ENCODE measurements at regions not wholly inside any gene's neighbourhood (a gene's known extent, or its start where the extent isn't known, plus 50 kb on each side); places are given as distances from the start of the nearest gene placed in this dataset.

DNA sequence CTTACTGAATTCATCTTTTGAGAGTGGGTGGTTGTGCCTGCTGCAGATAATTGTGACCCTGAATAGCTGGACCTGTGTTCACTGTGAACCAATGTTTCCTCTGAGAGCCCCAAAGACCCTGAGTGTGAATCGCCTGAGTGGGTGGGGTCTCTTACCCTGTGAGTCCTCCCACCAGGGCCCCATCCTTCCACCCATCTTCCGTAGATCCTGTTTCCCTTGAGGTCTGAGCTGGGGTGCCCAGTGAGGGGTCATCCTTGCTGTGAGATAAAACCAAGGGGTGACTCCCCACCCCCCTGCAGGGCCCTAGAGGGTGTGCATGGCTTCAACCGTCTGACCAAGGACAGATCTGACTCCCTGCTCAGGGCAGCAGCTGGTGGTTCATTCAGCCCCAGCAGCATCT is 78.0 kb upstream of the ZNF479 start:
- no peak for DNase-seq (ENCODE audit: low read depth in 1 of 2, low spot score in 1 of 2)
- TF ChIP-seq REST (IDR thresholded peaks at IDR 0.05; ENCODE audit: insufficient replicate concordance, low read depth) (no peak), CTCF (IDR thresholded peaks at IDR 0.05; ENCODE audit: insufficient read depth, low read length) (no peak), SPI1 (IDR thresholded peaks at IDR 0.05; ENCODE audit: borderline replicate concordance, low read depth) (no peak), POLR2AphosphoS5 (IDR thresholded peaks at IDR 0.05; ENCODE audit: low read depth) (no peak), GABPA (IDR thresholded peaks at IDR 0.05; ENCODE audit: low read depth) (no peak)
- Histone ChIP-seq H3K27me3 (ENCODE audit: insufficient read depth, poor library complexity, severe bottlenecking) (no peaks in the 10 kb centered on the region), H3K27ac (replicated peaks) (no peak overlapping the region), H3K4me3 (replicated peaks; ENCODE audit: insufficient read depth, low read length) (no peak overlapping the region)

GRCh38 chr7:57210871-57211270 is 78.6 kb upstream of the ZNF479 start:
- DNase-seq (ENCODE audit: low read depth in 1 of 2, low spot score in 1 of 2), result no peak
- Histone ChIP-seq H3K4me3 (replicated peaks; ENCODE audit: insufficient read depth, low read length) (no peak overlapping the region), H3K27ac (replicated peaks) (no peak overlapping the region), H3K27me3 (ENCODE audit: insufficient read depth, poor library complexity, severe bottlenecking) (no peaks in the 10 kb centered on the region)
- TF ChIP-seq POLR2AphosphoS5 (IDR thresholded peaks at IDR 0.05; ENCODE audit: low read depth) (no peak), SPI1 (IDR thresholded peaks at IDR 0.05; ENCODE audit: borderline replicate concordance, low read depth) (no peak), GABPA (IDR thresholded peaks at IDR 0.05; ENCODE audit: low read depth) (no peak), CTCF (IDR thresholded peaks at IDR 0.05; ENCODE audit: insufficient read depth, low read length) (no peak), REST (IDR thresholded peaks at IDR 0.05; ENCODE audit: insufficient replicate concordance, low read depth) (no peak)

GRCh38 chr7:57211428-57212100 is 79.3 kb upstream of the ZNF479 start:
- Histone ChIP-seq H3K4me3 (replicated peaks; ENCODE audit: insufficient read depth, low read length) (no peak overlapping the region), H3K27ac (replicated peaks) (no peak overlapping the region), H3K27me3 (ENCODE audit: insufficient read depth, poor library complexity, severe bottlenecking) (no peaks in the 10 kb centered on the region)
- no peak for DNase-seq (ENCODE audit: low read depth in 1 of 2, low spot score in 1 of 2)
- TF ChIP-seq REST (IDR thresholded peaks at IDR 0.05; ENCODE audit: insufficient replicate concordance, low read depth) (no peak), POLR2AphosphoS5 (IDR thresholded peaks at IDR 0.05; ENCODE audit: low read depth) (no peak), CTCF (IDR thresholded peaks at IDR 0.05; ENCODE audit: insufficient read depth, low read length) (no peak), SPI1 (IDR thresholded peaks at IDR 0.05; ENCODE audit: borderline replicate concordance, low read depth) (no peak), GABPA (IDR thresholded peaks at IDR 0.05; ENCODE audit: low read depth) (no peak)
